Stimulated activated CD8-positive, alpha-beta memory T cell treated with anti-CD3 and anti-CD28 coated beads, Interleukin-12 subunit alpha, Interleukin-12 subunit beta, amount 100 ng/mL, for 24 hours (primary cell): ENCODE measurements at regions not wholly inside any gene's neighbourhood (a gene's known extent, or its start where the extent isn't known, plus 50 kb on each side); places are given as distances from the start of the nearest gene placed in this dataset.

Experiments
- DNase-seq: peaks from one replicate; pipeline ENCODE4 v3.0.0-alpha.2; 2020; ENCODE audit errors: extremely low read depth

- DNase-seq: no peak
Measured at GRCh38 chr1:5660141-5660935, 331.9 kb downstream of the NPHP4 start.

- DNase-seq: no peak
Measured at GRCh38 chr1:5659606-5660005, 332.6 kb downstream of the NPHP4 start.

GRCh38 chr1:5658340-5659316 lies 333.6 kb downstream of the NPHP4 start:
- DNase-seq: no peak

GRCh38 chr1:5651964-5652821 lies 340.0 kb downstream of the NPHP4 start:
- no peak for DNase-seq

GRCh38 chr1:5651473-5651872 lies 340.8 kb downstream of the NPHP4 start:
- no peak for DNase-seq

- DNase-seq: no peak
Measured at GRCh38 chr1:5651027-5651410, 341.2 kb downstream of the NPHP4 start.

- DNase-seq: no peak
Measured at GRCh38 chr1:5650283-5651026, 341.8 kb downstream of the NPHP4 start.

- DNase-seq: no peak
Measured at GRCh38 chr1:5649795-5650194, 342.4 kb downstream of the NPHP4 start.

GRCh38 chr1:5649166-5649551 lies 343.1 kb downstream of the NPHP4 start:
- no peak for DNase-seq

GRCh38 chr1:5648410-5649165 lies 343.6 kb downstream of the NPHP4 start:
- no peak for DNase-seq

GRCh38 chr1:5647234-5647633 lies 345.0 kb downstream of the NPHP4 start:
- DNase-seq: no peak

- DNase-seq: no peak
Measured at GRCh38 chr1:5646486-5647149, 345.6 kb downstream of the NPHP4 start.

GRCh38 chr1:5645929-5646328 lies 346.3 kb downstream of the NPHP4 start:
- DNase-seq: no peak

GRCh38 chr1:5645135-5645399 lies 347.2 kb downstream of the NPHP4 start:
- no peak for DNase-seq

- no peak for DNase-seq
Measured at GRCh38 chr1:5644281-5645134, 347.7 kb downstream of the NPHP4 start.

- no peak for DNase-seq
Measured at GRCh38 chr1:5643360-5644107, 348.7 kb downstream of the NPHP4 start.

GRCh38 chr1:5640845-5641244 lies 351.4 kb downstream of the NPHP4 start:
- no peak for DNase-seq

- no peak for DNase-seq
Measured at GRCh38 chr1:5639106-5639722, 353.0 kb downstream of the NPHP4 start.
